Activated CD4-positive, alpha-beta T cell treated with anti-CD3 and anti-CD28 coated beads for 1 hour (primary cell): ENCODE measurements at regions not wholly inside any gene's neighbourhood (a gene's known extent, or its start where the extent isn't known, plus 50 kb on each side); places are given as distances from the start of the nearest gene placed in this dataset.
A peak's percentile ranks its signal among the peaks of the same experiment; 100 is the strongest.
"Not testable (repeated sequence)": the region's sequence is repeated elsewhere in the genome, so short reads cannot be mapped to it uniquely, and the experiment has no call there.

Experiments used
- DNase-seq: peaks from one replicate; pipeline ENCODE4 v3.0.0-alpha.2; 2020

DNA sequence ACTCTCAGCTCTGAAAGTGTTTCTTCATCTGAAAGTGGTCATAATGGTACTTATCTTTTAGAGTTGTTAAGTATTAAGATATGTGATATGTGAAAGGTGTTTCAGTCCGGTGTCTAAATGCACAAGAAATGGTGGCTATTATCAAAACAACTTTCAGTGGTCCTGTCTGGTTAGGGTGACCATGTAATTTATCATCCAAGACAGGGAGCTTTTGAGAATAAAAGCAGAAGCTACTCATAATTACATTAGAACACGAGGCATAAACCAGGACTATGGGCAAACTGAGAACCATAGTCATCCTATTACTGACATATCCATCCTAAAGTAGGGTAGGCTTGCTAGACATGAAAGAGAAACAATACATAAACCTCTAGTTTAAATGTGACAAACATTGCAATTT lies 418.1 kb upstream of the SEMA6A start:
- no peak for DNase-seq

DNA sequence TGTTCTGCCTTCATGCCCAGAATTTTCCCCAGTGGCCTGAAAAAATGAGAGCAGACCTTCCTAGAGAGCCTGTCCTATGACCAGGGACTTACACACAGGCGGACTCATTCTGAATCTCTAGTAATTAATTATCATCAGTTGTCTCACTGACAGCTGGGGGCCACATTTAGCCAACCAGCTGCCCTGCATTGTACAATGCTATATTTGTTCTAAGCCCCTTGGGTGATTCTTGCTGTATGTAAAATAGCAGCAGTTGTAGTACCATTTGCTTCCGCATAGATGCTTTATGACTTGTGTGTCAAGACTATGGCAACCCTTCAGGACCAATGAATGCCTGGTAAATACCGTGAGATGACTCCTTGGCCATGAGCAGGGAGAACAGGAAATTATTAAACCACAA lies 415.4 kb upstream of the SEMA6A start:
- no peak for DNase-seq

DNA sequence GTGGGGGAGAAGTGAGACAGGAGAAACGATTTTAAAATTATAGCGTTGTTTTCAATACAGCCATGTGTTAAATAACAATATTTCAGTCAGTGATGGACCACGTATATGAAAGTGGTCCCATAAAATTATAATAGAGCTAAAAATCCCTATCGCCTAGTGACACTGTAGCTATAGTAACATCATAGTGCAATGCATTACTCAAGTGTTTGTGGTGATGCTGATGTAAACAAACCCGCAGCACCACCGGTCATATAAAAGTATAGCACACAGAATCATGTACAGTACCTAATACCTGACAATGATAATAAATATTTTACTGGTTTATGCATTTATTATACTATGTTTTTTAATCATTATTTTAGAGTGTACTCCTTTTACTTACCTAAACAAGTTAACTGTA lies 407.4 kb upstream of the SEMA6A start:
- DNase-seq = no peak

DNA sequence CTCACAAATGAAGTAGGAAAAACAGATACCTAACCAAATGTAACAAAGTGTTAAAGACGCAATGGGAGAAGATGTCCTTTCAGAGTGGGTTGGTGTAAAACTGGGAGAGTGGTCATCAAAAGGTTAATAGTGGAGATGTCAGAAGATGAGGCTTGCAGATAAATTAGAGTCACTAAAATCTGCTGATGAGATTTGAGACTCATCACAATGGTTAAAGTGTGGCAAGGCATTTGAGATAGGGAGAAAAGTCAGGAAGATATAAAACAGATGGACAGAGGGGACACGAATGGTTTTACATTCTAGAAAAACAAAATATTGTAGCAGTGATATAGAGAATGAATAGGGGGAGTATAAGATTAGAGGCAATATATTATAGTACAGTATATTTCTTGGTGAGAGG lies 406.0 kb upstream of the SEMA6A start:
- no peak for DNase-seq

DNA sequence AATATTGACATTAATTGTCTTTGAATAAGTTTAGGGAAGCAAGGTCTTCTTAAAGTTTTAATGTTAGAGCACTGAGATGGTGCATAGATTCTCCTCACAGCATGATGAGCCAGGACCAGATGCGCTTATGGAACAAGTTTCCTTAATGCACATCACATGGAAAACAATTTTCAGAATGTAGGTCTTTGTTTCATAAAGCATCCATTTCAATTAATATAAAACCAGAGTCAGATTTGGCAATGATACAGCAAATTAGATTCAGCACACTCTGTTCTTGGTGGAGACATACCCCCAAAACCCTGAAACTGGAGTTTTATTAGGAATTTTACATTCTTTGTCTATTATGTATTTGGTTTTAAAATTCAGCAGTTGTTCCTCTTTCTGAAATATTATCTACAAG lies 402.1 kb upstream of the SEMA6A start:
- no peak for DNase-seq

DNA sequence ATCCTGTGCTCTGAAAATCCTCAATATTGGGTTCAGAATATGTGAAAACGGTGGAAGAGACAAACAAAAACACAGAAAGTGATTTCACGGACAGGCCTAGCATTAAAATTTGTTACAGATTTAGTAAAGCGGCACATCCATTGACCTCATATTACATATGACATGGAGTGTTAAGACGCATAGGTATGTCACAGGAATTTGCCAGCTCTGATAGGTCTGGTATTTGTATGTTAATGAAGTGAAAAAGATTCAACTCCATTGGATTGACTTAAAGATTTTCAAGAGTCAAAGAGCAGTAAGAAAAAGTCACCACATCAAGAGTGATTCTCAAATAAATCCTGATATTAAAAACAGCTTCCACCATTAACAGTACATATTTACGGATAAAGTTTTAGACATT lies 396.5 kb upstream of the SEMA6A start:
- no peak for DNase-seq

DNA sequence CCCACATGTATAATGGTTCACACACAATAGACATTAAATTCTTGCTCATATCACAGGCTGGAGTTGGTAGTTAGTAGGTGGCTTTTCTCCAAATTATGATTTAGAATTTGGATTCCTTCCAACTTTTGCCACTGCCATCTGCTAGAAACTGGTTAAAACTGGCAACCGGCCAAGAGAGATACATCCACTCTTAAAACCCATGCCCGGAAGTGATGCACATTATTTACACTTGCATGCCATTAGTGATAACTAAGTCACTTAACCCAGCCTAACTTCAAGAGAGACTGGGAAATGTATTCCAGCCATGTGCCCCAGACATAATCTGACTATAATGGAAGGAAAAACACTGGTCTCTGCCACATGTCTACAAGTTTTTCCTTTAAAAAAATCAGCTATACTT lies 395.7 kb upstream of the SEMA6A start:
- DNase-seq = no peak

DNA sequence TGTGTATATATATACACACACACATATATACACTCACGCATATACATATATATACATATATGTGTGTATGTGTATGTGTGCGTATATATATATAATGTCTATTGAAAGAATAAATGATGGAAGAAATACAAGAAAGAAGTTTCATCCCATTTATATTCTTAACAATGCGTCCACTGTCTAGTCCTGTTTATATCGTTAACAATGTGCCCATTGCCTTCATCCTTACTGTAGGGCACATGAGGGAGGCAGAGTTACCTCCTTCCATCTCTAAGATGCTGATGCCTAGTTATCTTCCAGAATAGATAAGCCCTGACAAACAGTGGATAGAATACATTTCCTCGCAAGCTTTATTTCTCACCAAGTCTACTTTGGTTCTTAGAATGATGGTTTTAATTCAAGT lies 389.8 kb upstream of the SEMA6A start:
- DNase-seq = no peak

DNA sequence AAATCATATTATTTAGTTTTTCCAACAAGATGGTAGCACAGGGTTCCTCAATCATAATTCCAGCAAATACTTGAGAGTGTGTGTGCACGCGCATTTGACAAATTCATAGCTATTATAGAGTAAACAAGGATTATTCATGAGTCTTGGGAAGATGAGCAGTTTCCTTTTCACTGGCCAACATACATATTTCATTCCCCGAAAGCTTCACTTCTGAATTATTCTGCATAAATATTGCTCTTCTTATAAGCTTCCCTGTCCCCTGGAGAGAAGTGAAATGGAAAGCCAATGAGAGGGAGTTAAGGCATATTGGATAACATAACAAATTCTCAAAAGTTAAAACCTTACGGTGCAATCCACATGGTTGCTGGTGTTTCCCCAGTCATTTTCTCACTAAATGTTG lies 386.4 kb upstream of the SEMA6A start:
- no peak for DNase-seq

DNA sequence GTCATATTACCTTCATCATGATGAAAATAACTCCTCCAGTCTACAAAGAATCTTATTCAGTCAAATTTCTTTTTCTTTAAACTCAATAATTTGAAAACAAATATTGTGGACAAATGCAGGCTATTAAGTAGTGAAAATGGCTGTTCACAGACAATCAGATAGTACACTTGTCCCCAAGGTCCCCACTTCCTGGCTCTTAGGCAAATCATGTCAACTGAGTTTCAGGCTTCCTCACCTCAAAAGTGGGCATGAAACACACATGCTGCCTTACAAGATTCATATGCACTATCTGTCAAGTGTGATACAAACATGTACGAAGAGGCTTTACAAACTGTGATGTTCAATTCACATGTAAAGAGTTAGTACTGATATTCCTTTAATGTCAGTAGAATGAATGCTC lies 385.2 kb upstream of the SEMA6A start:
- no peak for DNase-seq

DNA sequence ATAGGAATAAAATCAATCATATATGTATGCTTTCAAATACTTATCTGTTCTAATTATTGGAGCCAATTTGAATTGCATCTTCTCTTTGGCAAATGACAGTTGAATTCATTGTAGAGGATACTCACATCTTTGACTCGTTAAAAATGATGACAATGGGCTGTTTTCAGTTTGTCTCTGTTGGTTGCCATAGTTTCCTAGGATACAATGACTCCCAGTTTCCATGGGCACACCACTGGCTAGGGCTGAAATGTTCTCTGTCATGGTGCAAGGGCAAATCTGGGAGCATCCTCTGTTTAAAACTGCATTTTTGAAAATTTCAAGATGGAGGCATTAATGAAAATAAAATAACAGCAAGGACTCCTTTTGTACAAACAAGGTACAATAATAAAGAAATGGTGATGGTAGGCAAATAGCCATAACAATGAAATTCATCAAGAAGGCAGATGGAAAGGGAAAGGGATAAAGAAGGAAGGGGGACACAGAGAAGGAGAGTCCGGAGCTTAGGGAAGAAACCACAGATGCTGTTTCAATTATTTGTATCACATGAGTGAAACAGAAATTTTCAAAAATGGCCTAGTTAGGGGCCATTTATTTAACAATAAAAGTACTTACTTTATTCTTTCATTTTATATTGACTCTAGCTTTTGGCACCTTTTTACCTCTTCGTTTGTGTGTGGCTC lies 378.8 kb upstream of the SEMA6A start:
- DNase-seq = no peak

DNA sequence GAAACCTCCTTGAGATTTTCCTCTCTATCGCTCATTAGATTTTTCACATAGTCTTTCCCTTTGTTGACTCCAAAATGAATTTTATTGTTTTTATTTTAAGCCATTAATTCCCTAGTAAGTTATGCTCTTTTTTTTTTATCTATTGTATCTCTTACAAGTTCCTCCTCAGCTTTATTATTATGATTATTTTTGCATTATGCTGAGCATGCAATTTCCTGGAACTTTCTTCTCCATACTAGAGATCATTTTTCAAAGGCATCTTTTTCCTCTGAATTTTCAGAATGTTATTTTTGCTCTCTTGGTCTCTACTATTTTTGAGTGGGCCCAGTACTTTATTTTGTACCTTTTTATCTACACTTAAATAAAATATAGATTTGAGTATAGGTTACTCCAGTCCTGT lies 376.6 kb upstream of the SEMA6A start:
- no peak for DNase-seq

DNA sequence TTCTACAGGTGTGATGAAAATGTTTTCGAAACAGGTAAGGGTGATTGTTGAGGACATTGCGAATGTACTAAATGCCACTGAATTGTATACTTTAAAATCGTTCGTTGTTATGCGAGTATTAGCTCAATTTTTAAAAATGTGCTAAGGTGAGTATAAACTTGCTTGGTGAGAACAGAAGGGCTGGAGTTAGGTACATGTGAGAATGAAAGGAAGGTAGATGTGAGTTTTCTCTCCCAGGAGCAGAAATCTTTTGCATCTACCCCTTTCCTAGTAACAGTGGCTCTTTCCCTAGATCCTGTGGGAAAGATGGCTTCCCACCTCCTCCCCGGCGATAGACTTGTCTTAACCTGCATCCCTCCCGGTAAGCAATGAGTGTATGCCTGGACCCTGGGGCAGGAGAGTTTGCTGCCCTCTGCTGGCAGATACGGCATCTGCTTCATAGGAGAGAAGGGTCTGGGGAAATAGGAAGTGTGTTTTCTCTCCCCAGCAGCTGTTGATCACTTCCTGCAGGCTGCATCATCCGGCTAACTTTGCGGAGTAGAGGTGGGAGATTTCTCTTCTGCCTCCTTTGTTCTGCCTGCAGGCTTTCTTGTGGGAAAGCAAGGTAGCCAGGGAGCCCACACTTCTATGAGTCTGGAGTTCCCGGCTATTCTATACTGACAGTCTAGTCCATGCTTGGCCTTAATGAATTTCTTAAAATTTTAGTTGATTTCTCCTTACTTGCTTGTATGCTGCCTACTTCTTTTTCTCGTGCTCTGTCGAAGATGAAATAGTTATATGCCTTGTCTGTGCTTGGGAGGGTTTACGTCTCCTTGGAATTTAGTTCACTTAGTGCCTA lies 373.3 kb upstream of the SEMA6A start:
- peak; percentile 15 for DNase-seq

DNA sequence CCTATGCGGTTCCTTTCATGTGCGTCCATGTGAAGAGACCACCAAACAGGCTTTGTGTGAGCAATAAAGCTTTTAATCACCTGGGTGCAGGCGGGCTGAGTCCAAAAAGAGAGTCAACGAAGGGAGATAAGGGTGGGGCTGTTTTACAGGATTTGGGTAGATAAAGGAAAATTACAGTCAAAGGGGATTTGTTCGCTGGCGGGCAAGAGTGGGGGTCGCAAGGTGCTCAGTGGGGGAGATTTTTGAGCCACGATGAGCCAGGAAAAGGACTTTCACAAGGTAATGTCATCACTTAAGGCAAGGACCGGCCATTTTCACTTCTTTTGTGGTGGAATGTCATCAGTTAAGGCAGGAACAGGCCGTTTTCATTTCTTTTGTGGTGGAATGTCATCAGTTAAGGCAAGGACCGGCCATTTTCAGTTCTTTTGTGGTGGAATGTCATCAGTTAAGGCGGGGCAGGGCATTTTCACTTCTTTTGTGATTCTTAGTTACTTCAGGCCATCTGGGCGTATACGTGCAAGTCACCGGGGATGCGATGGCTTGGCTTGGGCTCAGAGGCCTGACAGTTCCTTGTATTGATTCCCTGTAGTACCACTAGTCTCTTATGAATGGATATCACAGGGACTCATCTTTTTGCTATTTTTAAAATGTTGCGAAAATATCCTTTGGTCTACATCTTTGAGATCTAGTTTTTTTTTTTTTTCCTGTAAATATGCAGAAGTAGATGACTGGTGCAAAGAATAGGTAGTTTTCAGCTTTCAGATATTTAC lies 371.2 kb upstream of the SEMA6A start:
- DNase-seq = not testable (repeated sequence)

DNA sequence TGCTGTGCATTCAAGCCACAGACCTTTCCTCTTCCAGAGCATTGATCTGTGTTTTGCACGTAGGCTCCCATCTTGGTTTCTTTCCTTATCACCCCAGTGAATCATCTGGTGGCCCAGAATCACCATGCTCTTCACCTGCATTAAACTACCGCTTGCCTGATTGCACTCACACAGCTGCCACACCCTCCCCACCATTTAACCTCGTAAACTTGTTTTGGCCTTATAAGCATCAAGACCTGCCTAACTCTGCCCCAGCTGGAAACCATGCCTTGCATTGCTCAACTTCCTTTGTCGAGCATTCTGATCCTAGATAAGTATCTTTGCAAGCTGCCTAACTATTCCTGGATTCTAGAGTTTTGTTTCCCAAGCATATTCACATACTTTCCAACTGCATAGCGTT lies 369.6 kb upstream of the SEMA6A start:
- DNase-seq = no peak

DNA sequence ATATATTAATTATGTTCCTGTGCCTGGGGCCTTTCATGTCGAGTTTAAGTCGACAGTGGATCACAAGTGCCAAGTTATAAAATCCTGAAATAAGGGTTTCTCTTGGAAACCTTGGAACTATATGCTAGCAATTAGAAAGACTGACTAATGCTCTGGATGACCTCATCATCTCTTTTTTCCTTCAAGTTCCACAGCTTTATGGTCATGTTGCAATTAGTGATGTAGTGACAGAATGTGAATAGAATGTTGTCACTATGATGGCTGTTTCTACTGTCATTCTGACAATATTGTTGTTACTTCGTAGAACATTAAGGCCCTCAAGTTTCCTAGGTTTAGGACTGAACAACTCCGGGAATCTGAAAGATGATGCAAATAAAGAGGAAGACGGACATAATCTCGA lies 368.0 kb upstream of the SEMA6A start:
- DNase-seq = no peak

DNA sequence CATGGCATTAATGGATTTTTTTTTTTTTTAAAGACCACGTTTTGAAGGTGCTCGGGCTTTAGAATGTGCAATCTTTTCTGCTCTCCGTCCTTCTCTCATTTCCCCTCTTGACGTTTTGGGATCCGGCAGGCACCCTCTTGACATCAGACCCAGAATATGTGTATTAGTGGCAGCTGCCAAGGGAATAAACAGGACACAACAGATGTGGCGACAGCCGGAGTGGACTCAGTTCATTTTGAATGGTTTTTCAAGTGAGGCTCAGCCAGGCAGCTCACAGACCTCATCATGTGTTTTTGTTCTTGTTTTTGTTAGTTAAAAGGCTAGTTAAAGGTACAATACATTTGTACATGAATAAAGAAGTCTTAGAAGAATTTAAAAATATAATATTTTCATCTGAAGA lies 365.0 kb upstream of the SEMA6A start:
- DNase-seq = no peak

DNA sequence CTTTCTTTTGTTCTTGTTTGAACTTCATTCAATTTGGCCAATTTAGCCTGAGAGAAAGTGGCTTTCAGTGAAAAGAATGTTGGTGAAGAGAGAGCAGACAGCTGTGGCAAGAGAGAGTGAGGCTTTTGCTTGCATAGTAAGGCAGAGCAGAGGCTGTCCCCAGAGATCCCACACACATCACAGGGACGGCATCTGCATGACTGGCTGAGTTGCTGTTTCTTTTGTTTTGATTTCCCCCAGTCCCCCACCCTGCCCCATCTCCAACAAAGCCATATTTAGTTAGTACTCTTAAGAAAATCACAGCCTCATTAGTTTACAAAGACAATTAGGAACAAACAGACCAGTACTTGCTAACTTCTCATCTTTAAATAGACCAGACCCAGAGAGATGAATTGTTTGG lies 363.9 kb upstream of the SEMA6A start:
- DNase-seq = no peak

DNA sequence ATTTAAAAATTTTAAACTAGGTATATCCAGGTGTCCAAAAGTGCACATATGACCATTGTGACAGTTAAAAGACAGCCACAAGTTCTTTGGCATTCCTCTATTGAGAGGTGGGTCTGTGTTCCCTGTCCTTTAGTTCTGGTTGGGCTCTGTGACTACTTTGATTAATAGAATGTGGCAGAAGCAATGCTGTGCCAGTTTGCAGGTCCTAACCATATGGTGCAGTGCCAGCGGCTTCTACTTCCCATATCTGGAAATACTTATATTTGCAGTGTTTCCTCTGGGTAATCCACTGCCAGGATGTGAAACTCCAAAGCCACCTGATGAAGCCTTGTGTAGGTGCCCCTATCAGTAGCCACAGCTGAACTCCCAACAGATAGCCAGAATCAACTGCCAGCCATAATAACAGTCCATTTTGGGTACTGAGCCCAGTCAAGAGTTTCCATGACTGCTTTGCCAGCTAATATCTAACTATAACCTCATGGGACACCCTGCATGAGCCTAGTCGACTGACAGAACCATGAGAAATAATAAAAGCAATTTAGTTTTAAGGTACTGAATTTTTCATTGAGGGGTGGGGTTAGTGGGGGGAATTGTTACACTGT lies 361.0 kb upstream of the SEMA6A start:
- DNase-seq = no peak

DNA sequence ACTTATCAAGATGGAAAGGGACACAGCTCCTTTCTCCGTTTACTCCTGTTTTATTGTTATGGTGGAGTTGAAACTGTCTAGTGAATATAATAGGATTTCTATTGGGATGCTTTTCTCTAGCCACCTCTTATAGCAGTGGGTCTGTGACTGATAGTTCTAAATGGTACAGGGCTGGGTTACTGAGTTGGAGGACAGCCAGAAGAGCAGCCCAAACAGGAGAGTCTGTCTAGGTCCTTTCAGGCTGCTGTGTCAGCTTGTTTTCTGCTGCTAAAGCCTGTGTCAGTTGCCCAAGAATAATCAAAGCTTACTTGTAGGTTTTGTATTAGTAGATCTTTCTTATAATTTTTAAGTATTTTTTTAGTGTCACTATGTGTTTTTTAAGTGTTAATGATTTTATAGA lies 356.0 kb upstream of the SEMA6A start:
- no peak for DNase-seq

DNA sequence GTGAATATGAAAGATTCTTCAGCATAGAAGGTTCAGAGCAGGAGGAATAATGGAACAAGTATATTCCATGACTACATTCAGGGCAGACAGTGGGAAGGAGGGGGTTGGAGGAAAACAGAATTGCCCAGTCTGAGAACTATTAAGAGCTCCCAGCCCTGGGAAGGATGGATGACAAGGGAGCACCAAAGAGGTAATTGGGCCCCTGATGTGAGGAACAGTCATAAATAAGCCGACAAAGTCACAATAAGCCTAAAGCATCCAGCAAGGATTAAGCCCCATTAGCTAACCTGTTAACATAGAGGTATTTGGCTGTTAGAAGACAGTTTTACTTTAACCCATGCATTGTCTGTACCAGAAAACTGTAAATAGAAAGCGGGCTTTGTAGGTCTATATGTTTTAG lies 348.7 kb upstream of the SEMA6A start:
- DNase-seq = no peak

DNA sequence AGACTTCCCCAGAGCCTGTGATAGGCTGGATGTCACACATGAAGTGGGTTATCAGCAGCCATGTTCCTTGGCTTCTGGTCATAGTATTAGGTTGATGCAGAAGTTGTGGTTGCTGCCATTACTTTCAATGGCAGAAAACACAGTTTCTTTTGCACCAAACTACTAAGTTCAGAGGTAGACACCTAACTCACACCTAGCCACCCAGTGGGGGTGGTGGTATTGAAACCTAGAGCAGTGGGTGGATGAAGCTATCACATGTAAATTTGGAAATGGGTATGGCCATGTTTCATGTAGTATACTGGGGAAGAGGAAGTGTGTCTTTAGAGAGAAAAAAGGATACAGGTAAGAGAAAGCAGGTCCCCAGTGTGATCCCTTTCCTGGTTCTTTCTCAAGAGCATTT lies 347.9 kb upstream of the SEMA6A start:
- no peak for DNase-seq

DNA sequence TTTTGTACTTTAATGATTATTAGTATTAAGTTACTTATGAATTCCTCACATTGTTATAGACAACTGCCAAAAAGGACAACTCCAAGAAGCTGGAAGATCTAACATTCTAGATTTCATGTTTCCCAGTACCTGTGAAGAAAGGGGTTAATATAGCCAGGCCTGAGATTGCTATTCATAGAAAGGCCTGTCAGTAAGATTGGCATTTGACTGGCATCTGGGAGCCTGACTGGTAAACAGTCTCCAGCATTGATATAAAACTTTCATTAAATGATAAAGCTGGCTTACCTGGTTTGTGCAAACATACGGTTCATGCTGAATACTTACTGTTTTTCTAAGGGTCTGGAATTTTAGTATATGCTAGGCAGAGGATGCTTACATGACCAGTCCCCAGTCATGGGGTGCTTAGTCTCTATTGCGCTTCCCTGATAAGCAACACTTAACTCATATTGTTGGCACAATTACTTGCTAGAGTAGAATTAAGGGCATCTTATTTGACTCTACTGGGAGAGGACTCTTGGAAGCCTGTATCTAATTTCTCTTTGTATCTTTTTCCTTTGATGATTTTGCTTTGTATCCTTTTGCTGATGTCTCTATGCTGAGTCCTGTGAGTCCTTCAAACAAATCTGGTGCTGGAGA lies 340.4 kb upstream of the SEMA6A start:
- no peak for DNase-seq
